ENCODE measurements at regions not wholly inside any gene's neighbourhood (a gene's known extent, or its start where the extent isn't known, plus 50 kb on each side); places are given as distances from the start of the nearest gene placed in this dataset.

GRCh38 chr20:22699396-22699795, 115.0 kb upstream of the FOXA2 start (continued):
- no peak for TF ChIP-seq IRF3 (IDR thresholded peaks at IDR 0.05; ENCODE audit: low read depth, low read length)
- TF ChIP-seq RXRA (IDR thresholded peaks at IDR 0.05; ENCODE audit: borderline replicate concordance, low read depth), result no peak

DNA sequence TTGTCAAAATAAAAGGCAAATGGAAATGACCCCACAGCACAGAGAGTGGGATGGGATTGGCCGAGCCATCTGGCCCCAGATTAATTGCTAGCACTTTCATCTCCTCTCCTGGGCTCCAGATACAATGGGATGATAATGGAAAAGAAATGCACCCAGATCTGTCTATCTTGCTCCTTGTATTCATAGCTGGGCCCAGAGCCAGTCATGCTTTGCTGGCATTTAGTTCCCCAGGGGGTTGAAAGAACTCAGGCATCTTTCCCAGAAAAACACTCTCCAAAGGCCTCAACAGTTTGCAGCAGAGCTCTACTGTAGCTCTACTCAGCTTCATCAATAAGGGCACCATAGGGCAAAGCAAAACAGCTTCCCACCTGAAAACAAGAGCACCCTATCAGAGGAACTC, 116.0 kb upstream of the FOXA2 start:
- ChIA-PET POLR2A (no interaction called here), CTCF (interaction anchor here (0.9 to 1.9 kb wide), 4 partner anchors 9 to 641 kb away, joined by 3 to 14 read pairs (median 4); no protein-coding TSS in a partner anchor)
- Histone ChIP-seq H3K79me2 (ENCODE audit: insufficient read depth) (no peaks in the 10 kb centered on the region), H4K20me1 (ENCODE audit: insufficient read depth) (no peaks in the 10 kb centered on the region), H3K9me2 (no peaks in the 10 kb centered on the region), H3K36me3 (replicated peaks in 1 of 2; ENCODE audit: control insufficient read depth in 1 of 2, insufficient read depth in 2 of 2, low read length in 1 of 2) (no peaks in the 10 kb centered on the region), H3K9ac (no peak overlapping the region), H3K4me3 (ENCODE audit: low read depth in 2 of 2, low read length in 1 of 2) (no peak overlapping the region), H3K4me1 (ENCODE audit: control insufficient read depth in 1 of 2, insufficient read depth in 2 of 2, low read depth in 1 of 2, low read length in 1 of 2) (no peaks in the 10 kb centered on the region), H2AFZ (ENCODE audit: low read depth) (no peak overlapping the region), H3K4me2 (no peak overlapping the region), H3F3A (replicated peaks; ENCODE audit: insufficient read depth) (no peaks in the 10 kb centered on the region), H3K9me3 (no peaks in the 10 kb centered on the region), H3K27me3 (ENCODE audit: insufficient read depth) (peaks cover 17% of the 10 kb centered on the region; the same call in 1 of the 2 replicates), H3K27ac (ENCODE audit: low read depth in 2 of 2, low read length in 1 of 2) (no peak overlapping the region)
- WGBS (ENCODE audit: low lambda C conversion rate), result 7% methylated on average over 1 of the region's 1 CpG
- no peak for DNase-seq
- no peak for TF ChIP-seq CHD2 (IDR thresholded peaks at IDR 0.05; ENCODE audit: low read length, partially characterized antibody)
- TF ChIP-seq RCOR1 (IDR thresholded peaks at IDR 0.05; ENCODE audit: low read length), result no peak
- TF ChIP-seq ZBTB33 (IDR thresholded peaks at IDR 0.05; ENCODE audit: borderline replicate concordance, low read depth), result no peak
- TF ChIP-seq NRF1 (IDR thresholded peaks at IDR 0.05; ENCODE audit: low read depth, low read length), result no peak
- TF ChIP-seq TEAD4 (IDR thresholded peaks at IDR 0.05; ENCODE audit: borderline replicate concordance, insufficient read depth), result no peak
- TF ChIP-seq, protein P1, sequence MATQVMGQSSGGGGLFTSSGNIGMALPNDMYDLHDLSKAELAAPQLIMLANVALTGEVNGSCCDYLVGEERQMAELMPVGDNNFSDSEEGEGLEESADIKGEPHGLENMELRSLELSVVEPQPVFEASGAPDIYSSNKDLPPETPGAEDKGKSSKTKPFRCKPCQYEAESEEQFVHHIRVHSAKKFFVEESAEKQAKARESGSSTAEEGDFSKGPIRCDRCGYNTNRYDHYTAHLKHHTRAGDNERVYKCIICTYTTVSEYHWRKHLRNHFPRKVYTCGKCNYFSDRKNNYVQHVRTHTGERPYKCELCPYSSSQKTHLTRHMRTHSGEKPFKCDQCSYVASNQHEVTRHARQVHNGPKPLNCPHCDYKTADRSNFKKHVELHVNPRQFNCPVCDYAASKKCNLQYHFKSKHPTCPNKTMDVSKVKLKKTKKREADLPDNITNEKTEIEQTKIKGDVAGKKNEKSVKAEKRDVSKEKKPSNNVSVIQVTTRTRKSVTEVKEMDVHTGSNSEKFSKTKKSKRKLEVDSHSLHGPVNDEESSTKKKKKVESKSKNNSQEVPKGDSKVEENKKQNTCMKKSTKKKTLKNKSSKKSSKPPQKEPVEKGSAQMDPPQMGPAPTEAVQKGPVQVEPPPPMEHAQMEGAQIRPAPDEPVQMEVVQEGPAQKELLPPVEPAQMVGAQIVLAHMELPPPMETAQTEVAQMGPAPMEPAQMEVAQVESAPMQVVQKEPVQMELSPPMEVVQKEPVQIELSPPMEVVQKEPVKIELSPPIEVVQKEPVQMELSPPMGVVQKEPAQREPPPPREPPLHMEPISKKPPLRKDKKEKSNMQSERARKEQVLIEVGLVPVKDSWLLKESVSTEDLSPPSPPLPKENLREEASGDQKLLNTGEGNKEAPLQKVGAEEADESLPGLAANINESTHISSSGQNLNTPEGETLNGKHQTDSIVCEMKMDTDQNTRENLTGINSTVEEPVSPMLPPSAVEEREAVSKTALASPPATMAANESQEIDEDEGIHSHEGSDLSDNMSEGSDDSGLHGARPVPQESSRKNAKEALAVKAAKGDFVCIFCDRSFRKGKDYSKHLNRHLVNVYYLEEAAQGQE (IDR thresholded peaks at IDR 0.05; ENCODE audit: low read depth, low read length), result no peak
- no peak for TF ChIP-seq EP300 (IDR thresholded peaks at IDR 0.05; ENCODE audit: borderline replicate concordance in 1 of 2, low read depth in 1 of 2, low read length in 1 of 2)
- TF ChIP-seq, protein P2, sequence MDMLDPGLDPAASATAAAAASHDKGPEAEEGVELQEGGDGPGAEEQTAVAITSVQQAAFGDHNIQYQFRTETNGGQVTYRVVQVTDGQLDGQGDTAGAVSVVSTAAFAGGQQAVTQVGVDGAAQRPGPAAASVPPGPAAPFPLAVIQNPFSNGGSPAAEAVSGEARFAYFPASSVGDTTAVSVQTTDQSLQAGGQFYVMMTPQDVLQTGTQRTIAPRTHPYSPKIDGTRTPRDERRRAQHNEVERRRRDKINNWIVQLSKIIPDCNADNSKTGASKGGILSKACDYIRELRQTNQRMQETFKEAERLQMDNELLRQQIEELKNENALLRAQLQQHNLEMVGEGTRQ (IDR thresholded peaks at IDR 0.05; ENCODE audit: borderline replicate concordance, low read depth, low read length), result no peak
- TF ChIP-seq TCF12 (IDR thresholded peaks at IDR 0.05), result no peak
- TF ChIP-seq FOXM1 (IDR thresholded peaks at IDR 0.05; ENCODE audit: low read depth), result no peak
- TF ChIP-seq, protein P3, sequence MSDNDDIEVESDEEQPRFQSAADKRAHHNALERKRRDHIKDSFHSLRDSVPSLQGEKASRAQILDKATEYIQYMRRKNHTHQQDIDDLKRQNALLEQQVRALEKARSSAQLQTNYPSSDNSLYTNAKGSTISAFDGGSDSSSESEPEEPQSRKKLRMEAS (IDR thresholded peaks at IDR 0.05; ENCODE audit: low read depth), result no peak
- no peak for TF ChIP-seq TAF1 (IDR thresholded peaks at IDR 0.05; ENCODE audit: borderline replicate concordance, low read depth, low read length)

All from SK-N-SH (cell line).